Kidney (tissue), 13 donors: ENCODE measurements at regions not wholly inside any gene's neighbourhood (a gene's known extent, or its start where the extent isn't known, plus 50 kb on each side); places are given as distances from the start of the nearest gene placed in this dataset.

ENCODE experiments used
- DNase-seq, 5 donors: peaks; one replicate each; pipeline ENCODE4 v3.0.0-alpha.2; 2013 to 2020
- FAIRE-seq: peaks from 2 replicates; lab custom pipeline; 2012; peaks lifted over from hg19 to GRCh38; lab: Jason Lieb, UNC
- H3K27ac ChIP-seq, 2 donors: one replicate each; pipeline ENCODE4 v1.7.0; 2013; ENCODE audit warnings: low read depth in 2 of 2, low read length in 2 of 2, inconsistent platforms in 1 of 2
- H3K27me3 ChIP-seq: one replicate; pipeline ENCODE4 v1.7.1; 2013; ENCODE audit warnings: low read length, inconsistent platforms; ENCODE audit not compliant: control insufficient read depth, insufficient read depth
- H3K36me3 ChIP-seq, 3 donors: one replicate each; pipeline versions ENCODE4 v1.7.0 to v1.7.1; 2013; ENCODE audit warnings: low read length in 3 of 3, control low read depth in 1 of 3, inconsistent platforms in 1 of 3; ENCODE audit not compliant: insufficient read depth in 3 of 3, control insufficient read depth in 2 of 3
- H3K4me1 ChIP-seq, 3 donors: one replicate each; pipeline versions ENCODE4 v1.7.0 to v1.7.1; 2013; ENCODE audit warnings: low read length in 3 of 3, inconsistent platforms in 1 of 3, low read depth in 1 of 3; ENCODE audit not compliant: control insufficient read depth in 2 of 3, insufficient read depth in 2 of 3
- H3K4me3 ChIP-seq, 3 donors: one replicate each; pipeline versions ENCODE4 v1.7.0 to v1.8.1; 2013; ENCODE audit warnings: low read length in 3 of 3, control low read depth in 1 of 3, inconsistent platforms in 1 of 3
- H3K9ac ChIP-seq, 3 donors: one replicate each; pipeline versions ENCODE4 v1.7.0 to v1.7.1; 2013; ENCODE audit warnings: low read length in 3 of 3, control low read depth in 1 of 3, inconsistent platforms in 1 of 3
- H3K9me3 ChIP-seq, 3 donors: one replicate each; pipeline versions ENCODE4 v1.7.0 to v1.7.1; 2013; ENCODE audit warnings: low read length in 3 of 3, control low read depth in 1 of 3, inconsistent platforms in 1 of 3; ENCODE audit not compliant: control insufficient read depth in 2 of 3, insufficient read depth in 1 of 3
- CTCF ChIP-seq: IDR thresholded peaks from 3 replicates; pipeline ENCODE4 v1.5.1; 2012; ENCODE audit warnings: mild to moderate bottlenecking, moderate library complexity, borderline replicate concordance; ENCODE audit not compliant: insufficient read depth; ENCODE audit errors: extremely low read depth
- intact Hi-C: fragments of 100-400 bp; cut with DNase I; formaldehyde crosslinking; loops from one replicate; pipeline ENCODE4 v1.11.1; 2022
- donor health status: control.
- donor health status: control.
- donor health status: control.
- donor health status: control.
- donor health status: control.
- donor health status: DM: yes; HTN: yes; CAD: no.
- donor health status: Normal renal cell carcinoma (clear cell type).

- Histone ChIP-seq H3K9me3 (no peaks in the 10 kb centered on the region), H3K4me3 (no peak overlapping the region), H3K27ac (no peak overlapping the region), H3K27me3 (no peaks in the 10 kb centered on the region), H3K9ac (no peak overlapping the region), H3K36me3 (no peaks in the 10 kb centered on the region), H3K4me1 (no peaks in the 10 kb centered on the region)
- FAIRE-seq (no peak), DNase-seq (no peak)
- no peak for TF ChIP-seq CTCF
- intact Hi-C loops = no loop called here
Observed at GRCh38 chr7:142400042-142400533, 142.2 kb upstream of the PRSS58 start.

- H3K9ac ChIP-seq = no peak overlapping the region
- H3K27ac ChIP-seq = no peak overlapping the region
- no peaks in the 10 kb centered on the region for H3K36me3 ChIP-seq
- no peaks in the 10 kb centered on the region for H3K27me3 ChIP-seq
- FAIRE-seq (no peak), DNase-seq (peak in 3 of 5 donors; percentile 38 to 44 (median 43))
- intact Hi-C loops = no loop called here
- no peak overlapping the region for H3K4me3 ChIP-seq
- no peak for TF ChIP-seq CTCF
- H3K9me3 ChIP-seq = no peaks in the 10 kb centered on the region
- H3K4me1 ChIP-seq = no peaks in the 10 kb centered on the region
Observed at GRCh38 chr7:142391191-142391992, 133.5 kb upstream of the PRSS58 start.

- DNase-seq (peak in 3 of 5 donors; percentile 38 to 45 (median 40)), FAIRE-seq (no peak)
- H3K36me3 ChIP-seq = no peaks in the 10 kb centered on the region
- no peaks in the 10 kb centered on the region for H3K27me3 ChIP-seq
- H3K4me1 ChIP-seq = no peaks in the 10 kb centered on the region
- H3K9me3 ChIP-seq = no peaks in the 10 kb centered on the region
- no peak overlapping the region for H3K27ac ChIP-seq
- H3K4me3 ChIP-seq = no peak overlapping the region
- intact Hi-C loops = no loop called here
- H3K9ac ChIP-seq = no peak overlapping the region
- no peak for TF ChIP-seq CTCF
Observed at GRCh38 chr7:142389544-142389943, 131.7 kb upstream of the PRSS58 start.
